Transverse colon (tissue), 3 donors: ENCODE measurements at regions not wholly inside any gene's neighbourhood (a gene's known extent, or its start where the extent isn't known, plus 50 kb on each side); places are given as distances from the start of the nearest gene placed in this dataset.

Source experiments
- CTCF ChIP-seq, 5 experiments: fragments of 200-600 bp in 3 of 5; fragments of 450-650 bp in 2 of 5; sonication (generic) in 3 of 5; IDR thresholded peaks; 1 replicate in 2 of 5; 2 replicates in 3 of 5; pipeline ENCODE4 v1.5.1; 2016 to 2017; ENCODE audit warnings: antibody characterized with exemption in 5 of 5, inconsistent platforms in 3 of 5, mild to moderate bottlenecking in 2 of 5, moderate library complexity in 1 of 5
- POLR2A ChIP-seq: fragments of 450-650 bp; IDR thresholded peaks from one replicate; pipeline ENCODE4 v1.6.1; 2016; ENCODE audit warnings: antibody characterized with exemption, mild to moderate bottlenecking, moderate library complexity

- TF ChIP-seq CTCF (IDR thresholded peaks at IDR 0.05) (no peak), POLR2A (no peak)
Observed at GRCh38 chr14:34222122-34222521, 239.9 kb downstream of the SPTSSA start.
